HG03565 (cell line): ENCODE measurements at regions not wholly inside any gene's neighbourhood (a gene's known extent, or its start where the extent isn't known, plus 50 kb on each side); places are given as distances from the start of the nearest gene placed in this dataset.

ENCODE experiments used
- ATAC-seq: cut with Tn5 transposase; IDR thresholded peaks from one replicate; pipeline ENCODE4 v1.9.1; 2021; ENCODE audit warnings: mild to moderate bottlenecking, moderate library complexity; ENCODE audit not compliant: unreplicated experiment

GRCh38 chr16:13291591-13292333 lies 390.4 kb downstream of the SHISA9 start:
- ATAC-seq, result no peak

GRCh38 chr16:13296206-13296605 lies 394.8 kb downstream of the SHISA9 start:
- no peak for ATAC-seq

- ATAC-seq, result no peak
Measured at GRCh38 chr16:13298666-13299065, 397.3 kb downstream of the SHISA9 start.

GRCh38 chr16:13300066-13300840 lies 398.9 kb downstream of the SHISA9 start:
- no peak for ATAC-seq

- no peak for ATAC-seq
Measured at GRCh38 chr16:13305019-13305755, 403.8 kb downstream of the SHISA9 start.

GRCh38 chr16:13306161-13306995 lies 405.0 kb downstream of the SHISA9 start:
- no peak for ATAC-seq

GRCh38 chr16:13307255-13307654 lies 405.9 kb downstream of the SHISA9 start:
- no peak for ATAC-seq

GRCh38 chr16:13307851-13308250 lies 406.5 kb downstream of the SHISA9 start:
- no peak for ATAC-seq

- no peak for ATAC-seq
Measured at GRCh38 chr16:13312063-13312462, 410.7 kb downstream of the SHISA9 start.

- ATAC-seq, result no peak
Measured at GRCh38 chr16:13313351-13313750, 412.0 kb downstream of the SHISA9 start.

GRCh38 chr16:13314633-13315032 lies 413.2 kb downstream of the SHISA9 start:
- no peak for ATAC-seq

- ATAC-seq, result no peak
Measured at GRCh38 chr16:13315642-13316427, 414.4 kb downstream of the SHISA9 start.

- ATAC-seq, result no peak
Measured at GRCh38 chr16:13322336-13322735, 420.9 kb downstream of the SHISA9 start.

GRCh38 chr16:13324851-13325250 lies 423.5 kb downstream of the SHISA9 start:
- no peak for ATAC-seq

GRCh38 chr16:13325396-13325795 lies 424.0 kb downstream of the SHISA9 start:
- ATAC-seq, result no peak

GRCh38 chr16:13331918-13332317 lies 430.5 kb downstream of the SHISA9 start:
- ATAC-seq, result no peak

- ATAC-seq, result no peak
Measured at GRCh38 chr16:13332713-13333255, 431.4 kb downstream of the SHISA9 start.

GRCh38 chr16:13333336-13333735 lies 431.9 kb downstream of the SHISA9 start:
- ATAC-seq, result no peak

GRCh38 chr16:13335879-13336278 lies 434.5 kb downstream of the SHISA9 start:
- no peak for ATAC-seq

- no peak for ATAC-seq
Measured at GRCh38 chr16:13336335-13336734, 434.9 kb downstream of the SHISA9 start.
